CMK (cell line): ENCODE measurements at regions not wholly inside any gene's neighbourhood (a gene's known extent, or its start where the extent isn't known, plus 50 kb on each side); places are given as distances from the start of the nearest gene placed in this dataset.
"Not testable (repeated sequence)": the region's sequence is repeated elsewhere in the genome, so short reads cannot be mapped to it uniquely, and the experiment has no call there.

Source experiments
- DNase-seq: peaks from one replicate; pipeline ENCODE4 v3.0.0-alpha.2; 2010; ENCODE audit warnings: low read depth

DNA sequence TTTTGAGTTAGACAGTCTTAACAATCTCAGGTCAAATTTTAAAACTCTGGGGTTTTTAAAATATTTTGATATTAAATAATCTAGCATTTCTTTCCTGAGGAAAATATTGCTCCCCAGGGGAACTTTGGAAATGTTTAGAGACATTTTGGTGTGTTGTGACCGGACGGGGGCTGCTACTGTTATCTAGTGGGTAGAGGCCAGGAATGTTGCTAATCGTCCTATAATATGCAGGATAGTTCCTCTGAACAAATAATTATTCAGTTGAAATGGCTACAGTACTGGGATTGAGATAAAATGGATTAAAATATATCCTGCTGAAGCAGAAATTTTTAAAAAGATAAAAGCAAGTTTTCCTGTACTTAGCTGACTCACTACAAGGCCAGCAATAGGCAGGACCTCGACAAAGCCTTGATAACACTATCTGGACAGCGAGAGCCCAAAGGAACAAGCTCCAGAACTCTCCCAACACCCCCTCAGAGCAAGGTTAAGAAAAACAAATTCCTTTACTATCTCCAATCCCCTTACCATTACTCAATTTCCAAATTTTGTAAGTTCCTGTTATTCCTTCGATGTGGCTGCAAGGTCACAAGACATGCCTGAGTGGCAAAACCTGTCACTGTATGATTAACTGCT, 1407.4 kb downstream of the SUCLG1 start:
- no peak for DNase-seq

GRCh38 chr2:83042053-83042452, 1417.0 kb downstream of the SUCLG1 start:
- no peak for DNase-seq

DNA sequence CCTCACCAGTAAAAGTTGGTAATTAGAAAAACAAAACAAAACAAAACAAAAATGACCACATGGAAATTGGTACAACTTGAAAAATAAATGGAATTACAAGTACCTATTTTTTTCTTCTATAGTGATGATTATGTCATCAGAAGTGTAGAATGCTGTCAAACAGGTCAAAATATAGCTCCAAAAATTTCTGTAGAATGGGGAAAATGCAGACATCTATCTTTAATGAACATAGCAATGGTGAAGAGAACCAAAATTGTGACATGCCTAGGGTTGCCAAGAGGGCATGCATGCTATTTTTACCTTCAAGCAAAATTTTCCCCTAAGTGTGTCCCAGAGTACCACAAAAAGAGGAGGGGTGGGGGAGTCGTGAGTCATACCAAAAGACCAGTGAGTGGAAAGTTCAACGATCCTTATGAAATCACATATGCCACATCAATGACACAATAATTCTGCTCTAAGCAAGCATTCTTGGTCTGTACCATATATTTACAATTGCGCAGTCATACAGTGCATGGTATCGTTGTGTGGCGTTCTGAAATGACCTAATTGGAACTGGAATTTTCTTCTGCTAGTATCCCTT, 1436.4 kb downstream of the SUCLG1 start:
- DNase-seq, result no peak

- no peak for DNase-seq
Measured at GRCh38 chr2:83017366-83018090, 1441.6 kb downstream of the SUCLG1 start.

DNA sequence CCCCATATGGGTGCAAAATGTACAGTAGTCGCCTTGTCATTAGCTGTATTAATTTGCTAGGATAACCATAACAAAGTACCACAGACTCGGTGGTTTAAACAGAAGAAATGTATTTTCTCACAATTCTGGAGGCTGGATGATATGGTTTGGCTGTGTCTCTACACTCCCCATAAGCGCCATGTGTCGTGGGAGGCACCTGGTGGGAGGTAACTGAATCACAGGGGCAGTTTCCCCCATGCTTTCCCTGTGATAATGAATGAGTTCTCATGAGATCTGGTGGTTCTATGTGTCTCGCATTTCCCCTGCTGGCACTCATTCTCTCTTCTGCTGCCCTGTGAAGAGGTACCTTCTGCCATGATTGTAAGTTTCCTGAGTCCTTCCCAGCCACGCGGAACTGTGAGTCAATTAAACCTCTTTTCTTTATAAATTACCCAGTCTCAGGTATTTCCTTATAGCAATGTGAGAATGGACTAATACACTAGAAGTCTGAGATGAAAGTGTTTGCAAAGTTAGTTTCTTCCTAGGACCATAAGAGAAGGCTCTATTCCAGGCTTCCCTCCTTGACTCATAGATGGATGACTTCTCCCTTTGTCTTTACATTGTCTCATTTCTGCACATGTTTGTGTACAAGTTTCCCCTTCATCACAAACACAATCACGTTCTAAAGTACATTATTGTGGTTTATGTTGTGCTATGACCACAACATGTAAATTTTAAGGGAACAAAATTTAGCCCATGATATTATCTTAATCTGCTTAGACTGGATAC, 1442.6 kb downstream of the SUCLG1 start:
- no peak for DNase-seq

DNA sequence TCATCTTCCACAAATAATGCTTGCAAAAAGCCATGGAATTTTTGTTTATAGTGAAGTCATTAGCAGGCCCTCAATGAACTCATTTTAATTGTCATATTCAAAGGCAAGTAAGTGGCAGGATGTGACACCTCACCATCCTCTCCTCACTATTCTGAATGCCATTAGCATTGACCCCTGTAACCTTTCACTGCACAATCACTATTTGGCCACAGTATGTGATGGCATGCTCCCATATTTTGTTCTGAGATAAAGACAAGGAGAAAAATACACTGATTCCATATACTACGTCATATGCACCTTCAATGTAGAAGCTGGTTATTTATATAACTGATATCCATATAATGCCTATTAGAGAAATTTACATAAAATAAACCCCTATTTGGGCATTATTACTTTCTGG, 1443.2 kb downstream of the SUCLG1 start:
- no peak for DNase-seq

DNA sequence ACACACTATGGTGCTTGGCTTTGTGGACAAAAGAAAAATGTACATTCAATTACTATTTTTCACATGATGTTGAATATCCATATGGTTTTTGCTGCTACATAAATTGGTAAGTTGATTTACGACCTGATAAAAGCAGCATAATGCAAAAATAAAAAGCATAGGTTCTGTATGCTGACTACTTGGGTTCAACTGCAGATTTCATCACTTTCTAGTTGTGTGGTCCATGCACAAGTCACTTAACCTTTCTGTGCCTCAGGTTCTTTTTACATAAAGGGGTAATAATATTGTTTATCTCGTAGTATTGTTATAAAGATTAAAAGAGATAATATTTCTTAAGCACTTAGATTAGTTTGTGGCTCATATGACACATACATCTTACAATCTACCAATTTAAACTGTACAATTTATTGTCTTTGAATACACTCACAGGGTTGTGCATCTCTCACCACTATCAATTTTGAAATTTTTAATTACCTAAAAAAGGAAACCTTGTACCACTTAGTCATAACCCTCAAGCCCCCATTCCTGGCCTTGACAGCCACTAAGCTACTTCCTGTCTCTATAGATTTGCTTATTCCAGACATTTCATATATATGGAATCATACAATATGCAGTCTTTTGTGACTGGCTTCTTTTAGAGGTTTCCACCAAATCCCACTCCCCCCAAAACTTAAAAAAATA, 1443.9 kb downstream of the SUCLG1 start:
- DNase-seq, result no peak

GRCh38 chr2:83014462-83014861, 1444.6 kb downstream of the SUCLG1 start:
- DNase-seq, result no peak

- no peak for DNase-seq
Measured at GRCh38 chr2:83006961-83007360, 1452.1 kb downstream of the SUCLG1 start.

GRCh38 chr2:83003555-83003954, 1455.5 kb downstream of the SUCLG1 start:
- DNase-seq, result no peak

DNA sequence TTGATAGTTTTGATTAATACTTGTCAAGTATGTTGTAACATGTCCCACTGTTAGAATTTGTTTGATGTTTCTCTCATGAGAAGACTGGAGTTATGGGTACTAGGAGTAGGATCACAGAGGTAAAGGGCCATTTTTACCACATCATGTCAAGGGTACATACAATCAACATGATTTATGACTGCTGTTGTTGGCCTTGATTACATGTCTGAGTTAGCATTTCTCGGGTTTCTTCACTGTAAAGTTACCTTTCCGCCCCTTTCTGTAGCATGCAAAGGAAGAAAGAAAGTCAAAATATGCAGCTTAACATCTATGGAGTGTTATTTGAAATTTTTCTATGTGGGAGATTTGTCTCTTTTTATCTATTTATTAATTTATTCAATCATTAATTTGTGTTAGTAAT, 1456.4 kb downstream of the SUCLG1 start:
- no peak for DNase-seq

- no peak for DNase-seq
Measured at GRCh38 chr2:82998781-82999180, 1460.3 kb downstream of the SUCLG1 start.

DNA sequence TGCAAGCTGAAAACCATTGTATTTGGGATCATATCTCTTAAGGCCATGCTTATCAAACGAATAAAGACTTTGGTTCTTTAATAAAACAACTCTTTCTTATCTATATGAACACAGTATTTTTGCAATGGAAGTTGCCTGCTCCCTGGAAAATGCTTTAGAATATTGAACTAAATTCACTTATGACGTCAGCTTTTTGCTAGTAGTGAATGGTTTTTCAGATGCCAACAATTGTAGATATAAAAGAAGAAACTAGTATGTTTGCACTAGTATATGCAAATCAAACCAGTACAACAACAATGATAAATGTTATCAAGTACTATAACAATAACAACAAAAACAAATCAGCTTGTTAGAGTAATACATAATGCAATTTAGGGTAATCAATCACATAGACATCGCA, 1462.9 kb downstream of the SUCLG1 start:
- DNase-seq, result no peak

GRCh38 chr2:82994151-82994550, 1464.9 kb downstream of the SUCLG1 start:
- DNase-seq, result no peak

DNA sequence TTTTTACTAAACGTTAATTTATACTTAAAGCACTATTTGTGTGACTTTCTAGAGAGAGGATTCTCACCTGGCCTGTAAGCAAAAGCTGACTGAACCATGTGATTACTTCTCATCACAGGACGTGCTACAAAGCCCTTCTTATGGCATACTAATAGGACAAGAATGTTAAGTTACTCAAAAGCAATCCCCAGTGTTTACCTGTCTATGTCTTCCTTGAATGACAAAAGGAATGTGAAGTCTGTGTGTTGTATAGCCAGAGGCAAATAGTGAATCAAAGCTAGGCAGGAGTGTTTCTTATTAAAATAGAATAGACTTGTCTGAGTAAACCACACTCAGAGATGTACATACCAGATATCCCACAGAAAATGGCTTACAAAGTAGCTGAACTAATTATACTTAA, 1465.5 kb downstream of the SUCLG1 start:
- no peak for DNase-seq

DNA sequence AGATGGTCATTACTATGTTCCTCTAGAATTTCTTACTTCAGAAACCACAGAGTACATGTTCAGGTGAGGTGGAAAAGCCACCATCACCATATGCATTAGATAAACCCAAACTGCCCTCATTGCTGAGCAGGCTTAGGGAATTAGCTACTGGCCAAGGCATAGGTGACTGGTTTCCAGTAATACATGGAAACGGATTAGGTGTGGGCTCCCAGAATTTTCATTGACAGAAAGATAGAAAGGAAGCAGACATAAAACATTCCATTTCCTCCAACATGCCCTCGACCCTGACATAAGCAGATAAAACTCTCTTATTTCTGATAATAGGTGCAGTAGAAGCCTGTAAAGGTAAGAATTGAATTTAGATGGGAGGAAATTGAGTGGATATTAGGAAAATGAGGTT, 1466.1 kb downstream of the SUCLG1 start:
- no peak for DNase-seq

DNA sequence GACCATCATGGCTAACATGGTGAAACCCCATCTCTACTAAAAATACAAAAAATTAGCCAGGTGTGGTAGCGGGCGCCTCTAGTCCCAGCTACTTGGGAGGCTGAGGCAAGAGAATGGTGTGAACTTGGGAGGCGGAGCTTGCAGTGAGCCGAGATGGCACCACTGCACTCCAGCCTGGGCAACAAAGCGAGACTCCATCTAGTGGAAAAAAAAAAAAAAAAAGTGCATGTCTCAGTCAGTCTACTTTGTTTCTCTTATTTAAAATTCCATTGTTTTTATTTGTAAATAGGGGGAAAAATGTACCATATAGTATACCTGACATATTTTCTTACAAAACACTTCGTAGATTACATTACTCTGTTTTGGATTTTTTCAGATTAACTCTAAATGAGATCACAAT, 1471.4 kb downstream of the SUCLG1 start:
- DNase-seq, result not testable (repeated sequence)

- no peak for DNase-seq
Measured at GRCh38 chr2:82986899-82987298, 1472.2 kb downstream of the SUCLG1 start.

DNA sequence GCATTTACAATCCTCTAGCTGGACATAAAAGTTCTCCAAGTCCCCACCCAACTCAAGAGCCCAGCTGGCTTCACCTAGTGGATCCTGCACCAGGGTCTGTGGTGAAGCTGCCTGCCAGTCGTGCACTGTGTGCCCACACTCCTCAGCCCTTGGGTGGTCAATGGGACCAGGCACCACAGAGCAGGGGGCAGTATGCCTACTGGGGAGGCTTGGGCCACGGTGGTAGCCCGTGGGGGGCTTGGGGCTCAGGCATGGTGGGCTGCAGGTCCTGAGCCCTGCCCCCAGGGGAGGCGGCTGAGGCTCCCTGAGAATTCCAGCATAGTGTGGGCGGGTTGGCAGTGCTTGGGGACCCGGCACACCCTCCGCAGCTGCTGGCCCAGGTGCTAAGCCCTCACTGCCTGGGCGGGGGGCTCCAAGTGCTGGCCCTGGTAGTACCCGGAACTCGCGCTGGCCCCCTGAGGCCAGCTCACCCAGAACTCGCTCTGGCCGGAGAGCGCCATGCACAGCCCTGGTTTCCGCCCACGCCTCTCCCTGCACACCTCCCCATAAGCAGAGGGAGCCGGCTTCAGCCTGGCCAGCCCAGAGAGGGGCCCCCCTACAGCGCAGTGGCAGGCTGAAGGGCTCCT, 1473.4 kb downstream of the SUCLG1 start:
- DNase-seq, result no peak

DNA sequence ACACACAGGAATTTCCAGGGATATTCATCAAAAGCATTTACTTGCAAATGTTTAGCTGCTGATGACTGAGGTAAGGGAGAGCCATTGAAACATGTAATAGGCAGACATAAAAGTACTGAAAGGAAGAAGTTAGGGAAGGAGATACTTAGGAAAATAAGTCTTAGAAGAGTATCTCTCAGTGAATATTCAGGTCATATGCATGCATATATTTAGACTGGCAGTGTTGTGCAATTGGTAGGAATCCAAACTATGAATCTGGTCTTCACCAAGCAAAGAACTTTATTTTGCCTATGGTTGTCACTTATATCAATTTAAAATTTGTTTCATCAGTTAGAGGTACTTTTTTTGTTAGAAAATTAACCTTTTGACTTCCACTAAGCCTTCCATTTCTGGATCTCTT, 1490.7 kb downstream of the SUCLG1 start:
- DNase-seq, result no peak

GRCh38 chr2:82964341-82964740, 1494.7 kb downstream of the SUCLG1 start:
- no peak for DNase-seq

DNA sequence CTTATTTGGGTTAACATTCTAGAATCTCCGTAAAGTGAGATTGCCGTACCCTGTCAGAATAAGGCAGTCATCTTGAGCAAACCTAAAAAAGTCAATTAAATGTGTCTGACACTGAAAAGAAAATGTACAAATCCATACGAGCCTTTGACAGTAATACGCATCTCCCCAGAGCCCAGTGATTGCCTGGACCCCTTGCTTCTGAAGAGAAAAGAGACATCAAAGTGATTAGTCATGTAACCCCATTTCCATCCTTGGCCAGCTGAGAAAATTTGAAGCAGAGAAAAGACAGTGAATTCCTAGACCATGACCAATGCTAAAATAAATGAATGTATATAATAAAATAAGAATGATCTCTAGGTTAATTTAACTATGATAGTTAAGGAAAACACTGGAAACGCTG, 1499.4 kb downstream of the SUCLG1 start:
- DNase-seq, result no peak
